DOHH2 (cell line): ENCODE measurements at regions not wholly inside any gene's neighbourhood (a gene's known extent, or its start where the extent isn't known, plus 50 kb on each side); places are given as distances from the start of the nearest gene placed in this dataset.

Experiments
- H3F3A ChIP-seq: fragments of 200-600 bp; sonication (generic), shearing (Covaris generic); 2 replicates; pipeline ENCODE4 v1.6.0; 2016; ENCODE audit warnings: antibody characterized with exemption, mild to moderate bottlenecking; ENCODE audit not compliant: control insufficient read depth, insufficient read depth
- H3K27ac ChIP-seq: fragments of 200-600 bp; sonication (generic); 2 replicates; pipeline ENCODE4 v1.5.1; 2014; ENCODE audit warnings: low read depth, mild to moderate bottlenecking, low read length, moderate library complexity
- H3K27me3 ChIP-seq: fragments of 200-600 bp; sonication (generic); 2 replicates; pipeline ENCODE4 v1.6.1; 2014; ENCODE audit warnings: mild to moderate bottlenecking, low read length, mixed read lengths; ENCODE audit not compliant: control insufficient read depth
- H3K36me3 ChIP-seq: fragments of 200-600 bp; sonication (generic); 2 replicates; pipeline ENCODE4 v1.6.1; 2014; ENCODE audit warnings: mild to moderate bottlenecking, low read length, moderate library complexity, mixed read lengths; ENCODE audit not compliant: control insufficient read depth
- H3K4me1 ChIP-seq: fragments of 200-600 bp; sonication (generic); 2 replicates; pipeline ENCODE4 v1.6.1; 2014; ENCODE audit warnings: mild to moderate bottlenecking, low read length, mixed read lengths; ENCODE audit not compliant: control insufficient read depth
- H3K4me2 ChIP-seq: fragments of 200-600 bp; sonication (generic); 2 replicates; pipeline ENCODE4 v1.6.0; 2014; ENCODE audit warnings: mild to moderate bottlenecking, low read length, moderate library complexity
- H3K4me3 ChIP-seq: fragments of 200-600 bp; sonication (generic); 2 replicates; pipeline ENCODE4 v1.5.1; 2014; ENCODE audit warnings: mild to moderate bottlenecking, low read length, mixed read lengths
- H3K79me2 ChIP-seq: fragments of 200-600 bp; sonication (generic); 2 replicates; pipeline ENCODE4 v1.6.1; 2014; ENCODE audit warnings: mild to moderate bottlenecking, low read length, mixed read lengths; ENCODE audit not compliant: control insufficient read depth
- H3K9me2 ChIP-seq: fragments of 200-600 bp; sonication (generic); replicated peaks from 2 replicates; pipeline ENCODE4 v1.6.1; 2014; ENCODE audit warnings: mild to moderate bottlenecking, low read length, mixed read lengths; ENCODE audit not compliant: control insufficient read depth
- H3K9me3 ChIP-seq: fragments of 200-600 bp; sonication (generic); 2 replicates; pipeline ENCODE4 v1.6.1; 2014; ENCODE audit warnings: antibody characterized with exemption, low read length, mixed read lengths; ENCODE audit not compliant: control insufficient read depth, insufficient read depth
- H4K20me1 ChIP-seq: fragments of 200-600 bp; sonication (generic); 2 replicates; pipeline ENCODE4 v1.6.0; 2014; ENCODE audit warnings: low read depth, mild to moderate bottlenecking, antibody characterized with exemption, low read length, moderate library complexity; ENCODE audit not compliant: control insufficient read depth, insufficient read depth
- CTCF ChIP-seq: fragments of 200-600 bp; sonication (generic); IDR thresholded peaks from one replicate; pipeline ENCODE4 v1.5.1; 2014; ENCODE audit warnings: antibody characterized with exemption, mild to moderate bottlenecking, low read depth, low read length; ENCODE audit not compliant: poor library complexity, severe bottlenecking
- EZH2phosphoT487 ChIP-seq: fragments of 200-600 bp; sonication (generic); IDR thresholded peaks from 2 replicates; pipeline ENCODE4 v1.6.1; 2017; ENCODE audit warnings: borderline replicate concordance, mild to moderate bottlenecking, antibody characterized with exemption, low read length, moderate library complexity, mixed read lengths

- H3F3A ChIP-seq, result no peaks in the 10 kb centered on the region
- H3K27me3 ChIP-seq, result no peaks in the 10 kb centered on the region
- H3K9me2 ChIP-seq, result no peaks in the 10 kb centered on the region
- H3K4me3 ChIP-seq, result no peak overlapping the region
- H3K36me3 ChIP-seq, result no peaks in the 10 kb centered on the region
- no peak overlapping the region for H3K4me2 ChIP-seq
- TF ChIP-seq CTCF, result no peak
- TF ChIP-seq EZH2phosphoT487, result no peak
- no peaks in the 10 kb centered on the region for H3K79me2 ChIP-seq
- no peaks in the 10 kb centered on the region for H4K20me1 ChIP-seq
- no peaks in the 10 kb centered on the region for H3K4me1 ChIP-seq
- no peak overlapping the region for H3K27ac ChIP-seq
- no peaks in the 10 kb centered on the region for H3K9me3 ChIP-seq
Measured at GRCh38 chr19:28899703-28900102, 313.2 kb downstream of the UQCRFS1 start.

GRCh38 chr19:28898249-28898648 is 314.7 kb downstream of the UQCRFS1 start:
- TF ChIP-seq CTCF (no peak), EZH2phosphoT487 (no peak)
- no peaks in the 10 kb centered on the region for H3K4me1 ChIP-seq

GRCh38 chr19:28889941-28890670 is 322.8 kb downstream of the UQCRFS1 start:
- Histone ChIP-seq H3K79me2 (no peaks in the 10 kb centered on the region), H3K9me2 (no peaks in the 10 kb centered on the region), H3K9me3 (no peaks in the 10 kb centered on the region), H3K27me3 (no peaks in the 10 kb centered on the region), H3K4me1 (no peaks in the 10 kb centered on the region), H3K36me3 (no peaks in the 10 kb centered on the region), H3K4me2 (no peak overlapping the region), H4K20me1 (no peaks in the 10 kb centered on the region), H3K4me3 (no peak overlapping the region), H3F3A (no peaks in the 10 kb centered on the region), H3K27ac (no peak overlapping the region)
- no peak for TF ChIP-seq CTCF
- TF ChIP-seq EZH2phosphoT487, result no peak

More at GRCh38 chr19:28898249-28898648, 314.7 kb downstream of the UQCRFS1 start:
- Histone ChIP-seq H3K27me3 (no peaks in the 10 kb centered on the region), H4K20me1 (no peaks in the 10 kb centered on the region), H3K27ac (no peak overlapping the region), H3K4me2 (no peak overlapping the region), H3K9me3 (no peaks in the 10 kb centered on the region), H3K9me2 (no peaks in the 10 kb centered on the region), H3K4me3 (no peak overlapping the region), H3K36me3 (no peaks in the 10 kb centered on the region), H3F3A (no peaks in the 10 kb centered on the region), H3K79me2 (no peaks in the 10 kb centered on the region)
